RCC 7860 (cell line): ENCODE measurements at regions not wholly inside any gene's neighbourhood (a gene's known extent, or its start where the extent isn't known, plus 50 kb on each side); places are given as distances from the start of the nearest gene placed in this dataset.

Experiments used
- DNase-seq: peaks from one replicate; pipeline ENCODE4 v3.0.0-alpha.2; 2015; ENCODE audit warnings: low spot score
- FAIRE-seq: peaks from 2 replicates; lab custom pipeline; 2012; peaks lifted over from hg19 to GRCh38; lab: Jason Lieb, UNC

GRCh38 chr12:25818596-25819390, 139.7 kb upstream of the RASSF8 start:
- DNase-seq (no peak), FAIRE-seq (no peak)

- no peak for DNase-seq
- no peak for FAIRE-seq
Measured at GRCh38 chr12:25819691-25820090, 138.8 kb upstream of the RASSF8 start.

GRCh38 chr12:25822281-25822680, 136.2 kb upstream of the RASSF8 start:
- DNase-seq (no peak), FAIRE-seq (no peak)

- DNase-seq (no peak), FAIRE-seq (no peak)
Measured at GRCh38 chr12:25824734-25825133, 133.7 kb upstream of the RASSF8 start.

- FAIRE-seq (no peak), DNase-seq (no peak)
Measured at GRCh38 chr12:25825446-25825845, 133.0 kb upstream of the RASSF8 start.

GRCh38 chr12:25827141-25827540, 131.3 kb upstream of the RASSF8 start:
- no peak for DNase-seq
- no peak for FAIRE-seq

GRCh38 chr12:25827747-25828146, 130.7 kb upstream of the RASSF8 start:
- no peak for FAIRE-seq
- no peak for DNase-seq

- no peak for FAIRE-seq
- DNase-seq, result no peak
Measured at GRCh38 chr12:25828188-25828587, 130.3 kb upstream of the RASSF8 start.

GRCh38 chr12:25829192-25829591, 129.3 kb upstream of the RASSF8 start:
- no peak for DNase-seq
- FAIRE-seq, result no peak

GRCh38 chr12:25830456-25830855, 128.0 kb upstream of the RASSF8 start:
- no peak for DNase-seq
- FAIRE-seq, result no peak

- DNase-seq, result no peak
- no peak for FAIRE-seq
Measured at GRCh38 chr12:25833657-25834056, 124.8 kb upstream of the RASSF8 start.

GRCh38 chr12:25835385-25835784, 123.1 kb upstream of the RASSF8 start:
- DNase-seq, result no peak
- FAIRE-seq, result no peak

- FAIRE-seq (no peak), DNase-seq (no peak)
Measured at GRCh38 chr12:25838007-25838406, 120.5 kb upstream of the RASSF8 start.

- no peak for DNase-seq
- no peak for FAIRE-seq
Measured at GRCh38 chr12:25839470-25839869, 119.0 kb upstream of the RASSF8 start.

- DNase-seq (no peak), FAIRE-seq (no peak)
Measured at GRCh38 chr12:25840678-25841465, 117.6 kb upstream of the RASSF8 start.

- FAIRE-seq, result no peak
- no peak for DNase-seq
Measured at GRCh38 chr12:25842254-25842653, 116.2 kb upstream of the RASSF8 start.

- FAIRE-seq (no peak), DNase-seq (no peak)
Measured at GRCh38 chr12:25843976-25844375, 114.5 kb upstream of the RASSF8 start.

- no peak for FAIRE-seq
- no peak for DNase-seq
Measured at GRCh38 chr12:25845415-25845814, 113.1 kb upstream of the RASSF8 start.

GRCh38 chr12:25852792-25853191, 105.7 kb upstream of the RASSF8 start:
- no peak for DNase-seq

GRCh38 chr12:25853316-25854095, 105.0 kb upstream of the RASSF8 start:
- DNase-seq, result no peak
- FAIRE-seq, result no peak

More at GRCh38 chr12:25852792-25853191, 105.7 kb upstream of the RASSF8 start:
- no peak for FAIRE-seq

- DNase-seq, result no peak
- no peak for FAIRE-seq
Measured at GRCh38 chr12:25854991-25855390, 103.5 kb upstream of the RASSF8 start.
